H9 (cell line): ENCODE measurements at regions not wholly inside any gene's neighbourhood (a gene's known extent, or its start where the extent isn't known, plus 50 kb on each side); places are given as distances from the start of the nearest gene placed in this dataset.

Experiments
- DNase-seq: peaks from one replicate; pipeline ENCODE4 v3.0.0-alpha.2; 2017
- H2AFZ ChIP-seq: one replicate; pipeline ENCODE4 v1.6.1; 2013; ENCODE audit warnings: mild to moderate bottlenecking, low read length, control low read depth, moderate library complexity
- H2AK5ac ChIP-seq: 2 replicates; pipeline ENCODE4 v1.6.1; 2013; ENCODE audit warnings: low read length, control low read depth, mixed read lengths; ENCODE audit not compliant: insufficient read length
- H2BK120ac ChIP-seq: one replicate; pipeline ENCODE4 v1.6.1; 2013; ENCODE audit warnings: low read depth, mild to moderate bottlenecking, low read length, control low read depth, inconsistent platforms; ENCODE audit not compliant: poor library complexity, severe bottlenecking
- H2BK12ac ChIP-seq: 2 replicates; pipeline ENCODE4 v1.6.1; 2013; ENCODE audit warnings: low read length, control low read depth, mixed read lengths, low read depth; ENCODE audit not compliant: insufficient read length
- H2BK15ac ChIP-seq: 2 replicates; pipeline ENCODE4 v1.6.1; 2013; ENCODE audit warnings: low read depth, low read length, control low read depth
- H2BK20ac ChIP-seq: one replicate; pipeline ENCODE4 v1.6.1; 2013; ENCODE audit warnings: low read depth, mild to moderate bottlenecking, low read length, control low read depth, inconsistent platforms; ENCODE audit not compliant: poor library complexity, severe bottlenecking
- H2BK5ac ChIP-seq: 2 replicates; pipeline ENCODE4 v1.6.1; 2013; ENCODE audit warnings: low read length, control low read depth, mixed read lengths; ENCODE audit not compliant: insufficient read length
- H3K14ac ChIP-seq: 2 replicates; pipeline ENCODE4 v1.6.1; 2013; ENCODE audit warnings: low read length, control low read depth; ENCODE audit not compliant: insufficient read depth
- H3K18ac ChIP-seq: 2 replicates; pipeline ENCODE4 v1.6.1; 2013; ENCODE audit warnings: low read depth, mild to moderate bottlenecking, mixed read lengths, low read length, control low read depth; ENCODE audit not compliant: insufficient read length
- H3K23ac ChIP-seq: 2 replicates; pipeline ENCODE4 v1.6.1; 2013; ENCODE audit warnings: low read length, control low read depth, mixed read lengths, low read depth; ENCODE audit not compliant: insufficient read length
- H3K23me2 ChIP-seq: 2 replicates; pipeline ENCODE4 v1.6.1; 2013; ENCODE audit warnings: low read depth, mild to moderate bottlenecking, mixed read lengths, low read length, control low read depth; ENCODE audit not compliant: insufficient read length, poor library complexity, severe bottlenecking
- H3K27ac ChIP-seq: 2 replicates; pipeline ENCODE4 v1.5.1; 2013; ENCODE audit warnings: low read length, control low read depth, mixed read lengths, low read depth; ENCODE audit not compliant: insufficient read length
- H3K27me3 ChIP-seq: 2 replicates; pipeline ENCODE4 v1.6.1; 2013; ENCODE audit warnings: low read length, control low read depth, inconsistent platforms; ENCODE audit not compliant: insufficient read depth
- H3K4ac ChIP-seq: 2 replicates; pipeline ENCODE4 v1.6.1; 2013; ENCODE audit warnings: low read depth, mild to moderate bottlenecking, control low read depth, inconsistent platforms, low read length, moderate library complexity
- H3K4me1 ChIP-seq: 2 replicates; pipeline ENCODE4 v1.6.1; 2013; ENCODE audit warnings: low read length, control low read depth, inconsistent platforms; ENCODE audit not compliant: insufficient read depth
- H3K4me2 ChIP-seq: 2 replicates; pipeline ENCODE4 v1.6.1; 2013; ENCODE audit warnings: low read length, control low read depth, mixed read lengths; ENCODE audit not compliant: insufficient read length, insufficient read depth
- H3K56ac ChIP-seq: 2 replicates; pipeline ENCODE4 v1.6.1; 2013; ENCODE audit warnings: low read depth, mild to moderate bottlenecking, mixed read lengths, low read length, control low read depth; ENCODE audit not compliant: insufficient read length
- H3K79me1 ChIP-seq: 2 replicates; pipeline ENCODE4 v1.6.1; 2013; ENCODE audit warnings: low read depth, mild to moderate bottlenecking, moderate library complexity, low read length, control low read depth, inconsistent platforms; ENCODE audit not compliant: insufficient read depth, poor library complexity, severe bottlenecking
- H3K79me2 ChIP-seq: 2 replicates; pipeline ENCODE4 v1.6.1; 2013; ENCODE audit warnings: low read length, control low read depth, inconsistent platforms; ENCODE audit not compliant: insufficient read depth
- H3K9ac ChIP-seq: 2 replicates; pipeline ENCODE4 v1.6.1; 2013; ENCODE audit warnings: low read length, control low read depth, mixed read lengths; ENCODE audit not compliant: insufficient read length; ENCODE audit errors: extremely low read depth
- H3K9me3 ChIP-seq: one replicate; pipeline ENCODE4 v1.6.1; 2013; ENCODE audit warnings: low read depth, low read length, inconsistent platforms; ENCODE audit not compliant: control insufficient read depth
- H3T11ph ChIP-seq: one replicate; pipeline ENCODE4 v1.6.1; 2013; ENCODE audit warnings: mild to moderate bottlenecking, low read length, control low read depth, inconsistent platforms
- H4K20me1 ChIP-seq: one replicate; pipeline ENCODE4 v1.6.1; 2013; ENCODE audit not compliant: control insufficient read depth, insufficient read length, insufficient read depth
- H4K5ac ChIP-seq: 2 replicates; pipeline ENCODE4 v1.6.1; 2013; ENCODE audit warnings: low read depth, mild to moderate bottlenecking, mixed read lengths, low read length, control low read depth; ENCODE audit not compliant: insufficient read length
- H4K8ac ChIP-seq: replicated peaks from 2 replicates; pipeline ENCODE4 v1.6.1; 2013; ENCODE audit warnings: low read length, control low read depth, mixed read lengths, low read depth; ENCODE audit not compliant: insufficient read length
- H4K91ac ChIP-seq: 2 replicates; pipeline ENCODE4 v1.6.1; 2013; ENCODE audit warnings: low read depth, mild to moderate bottlenecking, moderate library complexity, mixed read lengths, low read length, control low read depth; ENCODE audit not compliant: insufficient read length
- H3K27ac Mint-ChIP-seq, 3 experiments: 2 replicates in 2 of 3; 3 replicates in 1 of 3; pipeline ENCODE4 v1.8.0; 2020 to 2021; ENCODE audit warnings: mixed read lengths in 3 of 3, mild to moderate bottlenecking in 1 of 3, moderate library complexity in 1 of 3
- H3K27me3 Mint-ChIP-seq: 2 replicates; pipeline ENCODE4 v1.8.0; 2021; ENCODE audit warnings: low read depth, mild to moderate bottlenecking, moderate library complexity, mixed read lengths
- H3K36me3 Mint-ChIP-seq, 3 experiments: 2 replicates in 2 of 3; 3 replicates in 1 of 3; pipeline ENCODE4 v1.8.0; 2020 to 2021; ENCODE audit warnings: low read depth in 3 of 3, mixed read lengths in 3 of 3; ENCODE audit not compliant: insufficient read depth in 1 of 3
- H3K4me1 Mint-ChIP-seq, 2 experiments: 2 replicates each; pipeline ENCODE4 v1.8.0; 2020; ENCODE audit warnings: mixed read lengths in 2 of 2
- H3K4me3 Mint-ChIP-seq, 2 experiments: 2 replicates in 1 of 2; 3 replicates in 1 of 2; pipeline ENCODE4 v1.8.0; 2020 to 2021; ENCODE audit warnings: mild to moderate bottlenecking in 2 of 2, mixed read lengths in 2 of 2, moderate library complexity in 1 of 2
- H3K9me3 Mint-ChIP-seq, 2 experiments: 2 replicates in 1 of 2; 3 replicates in 1 of 2; pipeline ENCODE4 v1.8.0; 2020; ENCODE audit warnings: mild to moderate bottlenecking in 2 of 2, mixed read lengths in 2 of 2, moderate library complexity in 1 of 2
- CTCF ChIP-seq: fragments of 200-600 bp; sonication (generic); conservative IDR thresholded peaks from 3 replicates; pipeline ENCODE4 v1.8.0; 2021; ENCODE audit warnings: antibody characterized with exemption, mild to moderate bottlenecking
- WGBS: extraction: QIAGEN DNeasy Blood & Tissue Kit; methylation state at CpG from one replicate; pipeline ENCODE4 v1.1.7; 2013; ENCODE audit warnings: missing lambda C conversion rate, low lambda C conversion rate, mixed read lengths; ENCODE audit not compliant: insufficient read length; ENCODE audit errors: extremely low coverage; 5-methylcytosine and 5-hydroxymethylcytosine counted together

- no peak overlapping the region for H3K56ac ChIP-seq
- Mint-ChIP-seq H3K4me3 (no peak overlapping the region), H3K4me1 (peaks cover 9 to 26% of the 10 kb centered on the region in 2 experiments; a peak in 3 of 4 replicates), H3K9me3 (no peaks in the 10 kb centered on the region), H3K27me3 (no peaks in the 10 kb centered on the region), H3K36me3 (no peaks in the 10 kb centered on the region; a peak in 1 of 7 replicates), H3K27ac (no peak overlapping the region)
- no peaks in the 10 kb centered on the region for H3K27me3 ChIP-seq
- H3K9ac ChIP-seq, result no peak overlapping the region
- no peak overlapping the region for H4K5ac ChIP-seq
- no peak overlapping the region for H3K27ac ChIP-seq
- no peaks in the 10 kb centered on the region for H3K23me2 ChIP-seq
- H3K4ac ChIP-seq, result no peak overlapping the region
- H2BK5ac ChIP-seq, result no peak overlapping the region
- no peak for DNase-seq
- no peaks in the 10 kb centered on the region for H3K9me3 ChIP-seq
- no peak overlapping the region for H2BK15ac ChIP-seq
- no peak overlapping the region for H2AFZ ChIP-seq
- no peak overlapping the region for H2BK20ac ChIP-seq
- H3K23ac ChIP-seq, result no peak overlapping the region
- no peak overlapping the region for H4K8ac ChIP-seq
- no peak overlapping the region for H3K14ac ChIP-seq
- WGBS, result no CpG with 5 or more reads among the region's 14 CpGs
- no peaks in the 10 kb centered on the region for H3K79me1 ChIP-seq
- H4K91ac ChIP-seq, result no peak overlapping the region
- no peak overlapping the region for H2BK120ac ChIP-seq
- TF ChIP-seq CTCF, result no peak
- no peak overlapping the region for H2BK12ac ChIP-seq
- no peak overlapping the region for H3K18ac ChIP-seq
- peaks cover 3% of the 10 kb centered on the region; the same call in 1 of the 2 replicates for H3K4me1 ChIP-seq
- no peak overlapping the region for H2AK5ac ChIP-seq
- H3K79me2 ChIP-seq, result no peaks in the 10 kb centered on the region
- no peak overlapping the region for H3K4me2 ChIP-seq
- H4K20me1 ChIP-seq, result no peaks in the 10 kb centered on the region
- no peak overlapping the region for H3T11ph ChIP-seq
These were observed 163.4 kb upstream of the IQSEC1 start for GRCh38 chr3:13236557-13237173.
